A673 (cell line): ENCODE measurements at regions not wholly inside any gene's neighbourhood (a gene's known extent, or its start where the extent isn't known, plus 50 kb on each side); places are given as distances from the start of the nearest gene placed in this dataset.
"Not testable (repeated sequence)": the region's sequence is repeated elsewhere in the genome, so short reads cannot be mapped to it uniquely, and the experiment has no call there.

ENCODE experiments used
- BruUV-seq: library from RNA; stranded (reverse); fragments of 400-500 nt; replicated peaks from 2 replicates; lab custom pipeline; 2021; lab: Mats Ljungman, UMichigan
- CTCF ChIA-PET: fragments of 300-600 bp; sonication (Branson Sonifier 250); formaldehyde crosslinking; loops from one replicate; lab custom pipeline; 2022; ENCODE audit warnings: antibody characterized with exemption; lab: Charles Lee
- POLR2A ChIA-PET: fragments of 300-600 bp; sonication (Branson Sonifier 250); formaldehyde crosslinking; loops from one replicate; lab custom pipeline; 2022; ENCODE audit warnings: antibody characterized with exemption; ENCODE audit not compliant: low non-redundant PET; lab: Charles Lee
- DNase-seq: peaks from one replicate; pipeline ENCODE4 v3.0.0-alpha.2; 2015; ENCODE audit warnings: low spot score
- H3K27ac ChIP-seq: fragments of 200-600 bp; sonication (generic); 2 replicates; pipeline ENCODE4 v1.5.1; 2016; ENCODE audit warnings: mixed run types, low read depth, mild to moderate bottlenecking, mixed read lengths, antibody characterized with exemption, low read length; ENCODE audit not compliant: poor library complexity, severe bottlenecking
- H3K27me3 ChIP-seq: fragments of 200-600 bp; sonication (generic); replicated peaks from 2 replicates; pipeline ENCODE4 v1.6.1; 2017; ENCODE audit warnings: mixed run types, low read depth, mild to moderate bottlenecking, mixed read lengths, antibody characterized with exemption, low read length; ENCODE audit not compliant: insufficient read depth, poor library complexity
- H3K36me3 ChIP-seq: fragments of 200-600 bp; sonication (generic); 2 replicates; pipeline ENCODE4 v1.6.1; 2016; ENCODE audit warnings: mixed run types, mild to moderate bottlenecking, mixed read lengths, antibody characterized with exemption, low read length; ENCODE audit not compliant: insufficient read depth, poor library complexity, severe bottlenecking
- H3K4me1 ChIP-seq: fragments of 200-600 bp; sonication (generic); 2 replicates; pipeline ENCODE4 v1.6.1; 2017; ENCODE audit warnings: mixed run types, mild to moderate bottlenecking, mixed read lengths, antibody characterized with exemption, low read length; ENCODE audit not compliant: insufficient read depth, poor library complexity, severe bottlenecking
- H3K4me3 ChIP-seq: fragments of 200-600 bp; sonication (generic); 2 replicates; pipeline ENCODE4 v1.5.1; 2016; ENCODE audit warnings: low read depth, mixed run types, mild to moderate bottlenecking, mixed read lengths, low read length; ENCODE audit not compliant: poor library complexity, severe bottlenecking
- H3K9me3 ChIP-seq: fragments of 200-600 bp; sonication (generic); 2 replicates; pipeline ENCODE4 v1.6.1; 2016; ENCODE audit warnings: mixed run types, low read depth, mild to moderate bottlenecking, mixed read lengths, antibody characterized with exemption, low read length; ENCODE audit not compliant: poor library complexity, severe bottlenecking
- EZH2 ChIP-seq: fragments of 200-600 bp; sonication (generic); IDR thresholded peaks from 2 replicates; pipeline ENCODE4 v1.6.1; 2017; ENCODE audit warnings: borderline replicate concordance, low read depth, mild to moderate bottlenecking, mixed read lengths, antibody characterized with exemption, low read length; ENCODE audit not compliant: poor library complexity, severe bottlenecking
- intact Hi-C: fragments of 100-400 bp; cut with micrococcal nuclease; formaldehyde crosslinking; loops from one replicate; pipeline ENCODE4 v1.10.0; 2022; ENCODE audit not compliant: unreplicated experiment
- TF ChIP-seq, protein P1 (sequence below): fragments of 300-800, 200-600 bp; sonication (generic); conservative IDR thresholded peaks from 2 replicates; pipeline ENCODE4 v1.5.1; 2017; ENCODE audit warnings: low read depth, mild to moderate bottlenecking, antibody characterized with exemption, low read length, moderate library complexity, mixed read lengths

DNA sequence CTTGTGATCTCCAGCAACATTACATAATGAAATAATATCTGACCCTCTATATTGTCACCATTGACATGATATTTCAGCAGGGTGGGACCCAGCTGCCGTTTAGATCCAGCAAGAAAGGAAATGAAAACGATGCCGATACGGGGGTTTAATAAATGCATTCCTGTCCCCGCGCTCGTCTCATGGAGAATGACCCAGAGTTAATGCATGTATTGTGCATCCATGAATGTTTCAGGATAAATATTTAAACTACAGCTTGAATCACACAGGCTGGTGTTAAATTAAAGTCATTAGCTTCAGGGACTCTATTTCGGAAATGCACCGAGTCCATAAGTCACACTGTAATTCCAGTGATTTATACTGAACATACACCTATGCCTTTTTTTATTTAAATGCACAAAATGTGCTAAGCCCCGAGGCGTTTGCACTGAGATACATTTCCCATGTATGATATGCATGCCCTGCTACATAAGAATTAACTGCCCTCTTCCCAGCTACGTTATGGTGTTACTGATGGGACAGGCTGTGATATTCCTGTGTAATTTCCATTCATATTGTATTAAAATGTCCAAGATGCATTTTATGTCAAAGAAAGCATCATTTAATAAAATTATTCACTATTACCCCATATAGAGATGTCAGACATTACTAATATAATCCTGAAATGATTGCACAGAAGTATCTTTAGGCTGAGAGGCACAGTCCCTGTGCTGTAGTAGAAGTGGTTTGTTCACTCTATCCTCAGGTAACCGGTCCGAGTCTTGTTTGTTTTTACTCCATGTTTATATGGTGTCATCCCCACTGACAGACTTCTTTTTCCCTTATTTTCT lies 109.3 kb upstream of the ZNF516 start:
- no peak for TF ChIP-seq EZH2
- TF ChIP-seq, protein P1, sequence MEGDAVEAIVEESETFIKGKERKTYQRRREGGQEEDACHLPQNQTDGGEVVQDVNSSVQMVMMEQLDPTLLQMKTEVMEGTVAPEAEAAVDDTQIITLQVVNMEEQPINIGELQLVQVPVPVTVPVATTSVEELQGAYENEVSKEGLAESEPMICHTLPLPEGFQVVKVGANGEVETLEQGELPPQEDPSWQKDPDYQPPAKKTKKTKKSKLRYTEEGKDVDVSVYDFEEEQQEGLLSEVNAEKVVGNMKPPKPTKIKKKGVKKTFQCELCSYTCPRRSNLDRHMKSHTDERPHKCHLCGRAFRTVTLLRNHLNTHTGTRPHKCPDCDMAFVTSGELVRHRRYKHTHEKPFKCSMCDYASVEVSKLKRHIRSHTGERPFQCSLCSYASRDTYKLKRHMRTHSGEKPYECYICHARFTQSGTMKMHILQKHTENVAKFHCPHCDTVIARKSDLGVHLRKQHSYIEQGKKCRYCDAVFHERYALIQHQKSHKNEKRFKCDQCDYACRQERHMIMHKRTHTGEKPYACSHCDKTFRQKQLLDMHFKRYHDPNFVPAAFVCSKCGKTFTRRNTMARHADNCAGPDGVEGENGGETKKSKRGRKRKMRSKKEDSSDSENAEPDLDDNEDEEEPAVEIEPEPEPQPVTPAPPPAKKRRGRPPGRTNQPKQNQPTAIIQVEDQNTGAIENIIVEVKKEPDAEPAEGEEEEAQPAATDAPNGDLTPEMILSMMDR = no peak
- Histone ChIP-seq H3K4me1 (no peaks in the 10 kb centered on the region), H3K9me3 (no peaks in the 10 kb centered on the region), H3K27me3 (no peaks in the 10 kb centered on the region), H3K36me3 (no peaks in the 10 kb centered on the region), H3K27ac (no peak overlapping the region), H3K4me3 (no peak overlapping the region)
- no TSS peak for BruUV-seq
- POLR2A ChIA-PET = no interaction called here
- intact Hi-C loops = no loop called here
- no peak for DNase-seq
- CTCF ChIA-PET = no interaction called here

DNA sequence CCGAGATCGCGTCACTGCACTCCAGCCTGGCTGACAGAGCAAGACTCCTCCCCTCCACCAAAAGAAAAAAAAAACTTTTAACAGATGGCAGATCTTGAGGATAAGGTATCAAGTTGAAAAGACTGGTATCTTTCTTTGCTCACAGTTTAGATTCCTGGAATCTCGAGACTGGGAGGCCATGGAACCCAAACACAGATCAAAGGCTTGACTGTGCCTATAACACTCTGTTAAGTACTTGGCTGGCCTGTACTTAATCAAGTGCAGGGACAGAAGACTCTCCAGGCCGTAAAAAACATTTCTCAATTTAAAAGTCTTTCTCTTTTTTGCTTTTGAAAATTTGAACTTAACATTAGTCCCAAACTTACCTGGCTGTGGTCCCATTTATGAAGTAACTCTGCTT lies 107.1 kb upstream of the ZNF516 start:
- no peak for TF ChIP-seq EZH2
- TF ChIP-seq, protein P1 = no peak
- no peaks in the 10 kb centered on the region for H3K9me3 ChIP-seq
- no TSS peak for BruUV-seq
- intact Hi-C loops = no loop called here
- H3K27ac ChIP-seq = no peak overlapping the region
- H3K4me3 ChIP-seq = no peak overlapping the region
- H3K27me3 ChIP-seq = no peaks in the 10 kb centered on the region
- POLR2A ChIA-PET = no interaction called here
- CTCF ChIA-PET = no interaction called here
- DNase-seq = no peak
- H3K4me1 ChIP-seq = no peaks in the 10 kb centered on the region
- no peaks in the 10 kb centered on the region for H3K36me3 ChIP-seq

DNA sequence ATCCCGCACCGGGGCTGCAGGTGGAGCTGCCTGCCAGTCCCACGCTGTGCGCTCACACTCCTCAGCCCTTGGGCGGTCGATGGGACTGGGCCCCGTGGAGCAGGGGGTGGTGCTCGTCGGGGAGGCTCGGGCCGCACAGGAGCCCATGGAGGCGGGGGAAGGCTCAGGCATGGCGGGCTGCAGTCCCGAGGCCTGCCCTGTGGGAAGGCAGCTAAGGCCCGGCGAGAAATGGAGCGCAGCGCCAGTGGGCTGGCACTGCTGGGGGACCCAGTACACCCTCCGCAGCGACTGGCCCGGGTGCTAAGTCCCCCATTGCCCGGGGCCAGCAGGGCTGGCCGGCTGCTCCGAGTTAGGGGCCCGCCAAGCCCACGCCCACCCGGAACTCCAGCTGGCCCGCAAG lies 105.0 kb upstream of the ZNF516 start:
- POLR2A ChIA-PET, CTCF ChIA-PET, H3K9me3 ChIP-seq, BruUV-seq, H3K27ac ChIP-seq, H3K27me3 ChIP-seq, H3K36me3 ChIP-seq, DNase-seq, H3K4me1 ChIP-seq, intact Hi-C loops, H3K4me3 ChIP-seq: not testable (repeated sequence)

DNA sequence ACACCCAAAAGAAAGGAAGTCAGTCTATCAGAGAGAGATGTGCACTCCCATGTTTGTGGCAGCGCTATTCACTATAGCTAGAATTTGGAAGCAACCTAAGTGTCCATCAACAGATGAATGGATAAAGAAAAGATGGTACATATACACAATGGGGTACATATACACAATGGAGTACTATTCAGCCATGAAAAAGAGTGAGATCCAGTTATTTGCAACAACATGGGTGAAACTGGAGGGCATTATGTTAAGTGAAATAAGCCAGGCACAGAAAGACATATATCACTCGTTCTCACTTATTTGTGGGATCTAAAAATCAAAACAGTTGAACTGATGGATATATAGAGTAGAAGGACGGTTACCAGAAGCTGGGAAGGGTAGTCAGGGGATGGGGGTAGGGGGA lies 99.9 kb upstream of the ZNF516 start:
- H3K27ac ChIP-seq = no peak overlapping the region
- intact Hi-C loops = no loop called here
- DNase-seq = no peak
- no TSS peak for BruUV-seq
- H3K4me1 ChIP-seq = no peaks in the 10 kb centered on the region
- H3K36me3 ChIP-seq = no peaks in the 10 kb centered on the region
- no peaks in the 10 kb centered on the region for H3K27me3 ChIP-seq
- CTCF ChIA-PET = no interaction called here
- H3K4me3 ChIP-seq = no peak overlapping the region
- POLR2A ChIA-PET = no interaction called here
- TF ChIP-seq, protein P1 = no peak
- no peak for TF ChIP-seq EZH2
- H3K9me3 ChIP-seq = no peaks in the 10 kb centered on the region
